Kasumi-1 (cell line): ENCODE measurements at regions not wholly inside any gene's neighbourhood (a gene's known extent, or its start where the extent isn't known, plus 50 kb on each side); places are given as distances from the start of the nearest gene placed in this dataset.
"Not testable (repeated sequence)": the region's sequence is repeated elsewhere in the genome, so short reads cannot be mapped to it uniquely, and the experiment has no call there.

Experiments
- DNase-seq, 2 experiments: peaks; one replicate each; lab custom pipeline; 2025; lab: John Stamatoyannopoulos, UW

DNA sequence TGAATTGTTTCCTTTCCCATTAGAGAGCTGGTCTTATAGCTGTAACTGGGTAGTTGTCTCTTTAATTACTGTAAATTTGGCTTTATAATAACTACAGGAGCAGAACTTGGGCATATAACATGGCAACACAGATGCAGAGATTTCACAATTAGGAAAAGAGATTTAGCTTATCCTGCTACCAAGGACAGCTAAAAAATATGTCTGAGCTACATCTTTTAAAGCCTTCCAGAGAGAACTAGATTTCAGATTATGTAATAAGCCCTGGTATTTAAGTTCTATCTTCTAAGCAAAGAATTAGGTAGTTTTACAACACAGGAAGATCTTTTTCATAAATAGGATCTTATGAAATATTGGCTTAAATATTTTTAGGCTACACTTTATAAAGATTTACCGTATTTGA is 313.8 kb downstream of the S1PR1 start:
- DNase-seq = no peak

- DNase-seq = no peak
These were observed 330.2 kb downstream of the S1PR1 start for GRCh38 chr1:101566883-101567538.

- DNase-seq = peak; percentile 44
These were observed 330.9 kb downstream of the S1PR1 start for GRCh38 chr1:101567582-101568189.

DNA sequence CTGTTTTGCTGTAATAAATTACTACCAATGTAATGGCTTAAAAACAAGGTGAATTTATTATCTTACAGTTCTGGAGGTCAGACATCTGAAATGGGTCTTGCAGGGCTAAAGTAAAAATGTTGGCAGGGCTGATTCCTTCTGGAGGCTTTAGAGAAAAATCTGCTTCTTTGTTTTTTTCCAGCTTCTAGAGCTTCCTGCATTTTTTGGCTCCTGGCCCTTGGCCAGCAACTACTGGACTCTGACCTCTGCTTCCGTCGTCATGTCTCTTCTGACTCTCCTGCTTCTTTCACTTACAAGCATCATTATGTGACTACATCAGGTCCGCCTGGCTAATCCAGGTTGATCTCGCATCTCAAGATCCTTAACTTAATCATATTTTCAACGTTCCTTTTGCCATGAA is 350.9 kb downstream of the S1PR1 start:
- no peak for DNase-seq

DNA sequence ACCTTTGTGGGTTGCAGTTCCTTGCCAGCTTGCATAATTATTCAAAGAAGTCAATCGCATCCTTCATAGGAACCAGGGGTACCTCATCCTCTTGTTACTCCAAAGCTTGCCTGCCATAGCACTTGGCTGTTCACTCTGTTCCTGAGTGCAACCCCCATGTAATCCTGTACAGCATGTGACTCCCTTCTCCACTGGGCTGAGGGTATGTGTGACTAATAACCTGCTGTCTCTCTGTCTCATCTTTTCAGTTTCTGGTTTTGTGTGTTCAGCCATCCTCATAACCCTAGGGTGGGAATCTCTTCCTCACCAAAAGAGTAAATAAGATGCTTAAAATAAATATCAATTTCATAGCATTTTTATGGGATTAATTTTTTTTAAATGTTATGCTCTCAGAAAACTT is 351.9 kb downstream of the S1PR1 start:
- DNase-seq = no peak

DNA sequence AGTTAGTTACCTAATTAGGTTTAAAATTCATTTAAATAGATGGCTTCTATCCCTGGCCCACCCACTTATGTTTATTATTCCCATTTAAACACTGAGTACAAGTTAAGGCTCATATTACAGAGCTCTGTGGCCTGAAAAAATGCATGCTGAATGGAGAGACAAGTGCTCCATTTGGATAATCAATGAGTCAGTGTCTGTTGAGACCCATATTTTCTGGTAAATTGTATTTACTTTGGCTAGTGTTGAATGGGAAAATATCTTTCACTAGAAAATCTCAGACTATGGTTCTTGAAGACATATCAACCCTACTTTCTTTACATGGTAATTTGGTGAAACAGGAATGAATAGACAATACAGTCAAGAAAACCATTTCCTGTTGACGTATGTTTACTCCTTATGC is 356.0 kb downstream of the S1PR1 start:
- no peak for DNase-seq

- no peak for DNase-seq
These were observed 359.1 kb downstream of the S1PR1 start for GRCh38 chr1:101595881-101596374.

DNA sequence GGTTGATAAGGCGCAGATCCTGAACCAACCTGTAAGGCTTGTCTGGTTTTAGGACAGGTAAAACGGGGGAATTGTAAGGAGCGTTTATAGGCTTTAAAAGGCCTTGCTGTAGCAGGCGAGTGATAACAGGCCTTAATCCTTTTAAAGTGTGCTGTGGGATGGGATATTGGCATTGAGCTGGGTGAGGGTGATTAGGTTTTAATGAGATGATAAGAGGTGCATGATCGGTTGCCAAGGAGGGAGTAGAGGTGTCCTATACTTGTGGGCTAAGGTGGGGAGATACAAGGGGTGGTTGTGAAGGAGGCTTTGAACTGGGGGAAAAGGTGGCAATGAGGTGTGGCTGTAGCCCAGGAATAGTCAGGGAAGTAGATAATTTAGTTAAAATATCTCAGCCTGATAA is 363.8 kb downstream of the S1PR1 start:
- DNase-seq = not testable (repeated sequence)

DNA sequence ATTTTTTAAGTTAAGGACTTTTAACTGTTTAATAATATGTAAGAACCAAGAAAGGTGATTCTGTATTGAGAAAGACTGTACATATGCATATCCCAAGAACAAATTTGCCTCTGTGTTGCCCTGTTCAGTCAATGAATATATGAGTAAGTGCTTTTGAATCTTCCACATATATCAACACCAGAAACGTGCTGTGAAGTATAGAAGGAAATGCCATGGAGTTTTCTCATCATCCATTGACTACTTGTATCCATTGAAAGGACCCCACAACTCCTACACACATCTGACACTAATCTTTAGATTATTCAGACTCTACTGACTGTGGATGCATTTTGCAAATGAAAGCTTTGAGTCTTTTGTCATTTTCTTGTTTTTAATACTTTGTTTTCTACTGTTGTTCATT is 366.9 kb downstream of the S1PR1 start:
- no peak for DNase-seq

DNA sequence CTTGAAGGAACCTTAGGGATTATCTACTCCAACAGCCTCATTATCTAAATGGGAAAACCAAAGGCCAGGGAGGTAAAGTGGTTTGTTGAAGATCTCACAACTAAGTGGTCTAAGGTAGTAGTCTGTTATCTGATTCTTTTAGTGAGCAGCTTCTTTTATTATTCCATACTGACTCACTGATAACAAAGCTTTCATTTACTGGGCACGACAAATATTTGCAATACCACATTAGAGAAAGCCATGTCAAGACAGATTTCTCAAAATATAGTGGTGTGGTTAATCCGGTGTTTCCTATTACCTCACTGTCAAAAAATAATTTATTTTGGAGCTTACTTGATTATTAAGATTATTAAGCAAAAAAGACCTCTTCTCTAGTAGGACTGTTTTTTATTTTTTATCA is 369.1 kb downstream of the S1PR1 start:
- no peak for DNase-seq

DNA sequence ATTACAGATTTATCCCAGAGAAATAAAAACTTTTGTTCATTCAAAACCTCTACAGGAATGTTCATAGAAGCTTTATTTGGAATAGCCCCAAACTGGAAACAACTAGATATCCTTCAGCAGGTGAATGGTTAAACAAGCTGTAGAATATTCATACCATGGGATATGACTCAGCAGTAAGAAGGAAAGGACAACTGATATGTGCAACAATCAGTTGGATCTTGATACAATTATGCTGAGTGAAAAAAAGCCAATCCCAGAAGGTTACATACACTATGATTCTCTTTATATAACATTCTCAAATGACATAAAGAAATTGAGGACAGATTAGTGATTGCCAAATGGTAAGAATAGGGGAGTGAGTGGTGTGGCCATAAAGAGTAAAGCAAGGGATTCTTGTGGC is 376.7 kb downstream of the S1PR1 start:
- no peak for DNase-seq

GRCh38 chr1:101618900-101619299 is 377.8 kb downstream of the OLFM3 start:
- no peak for DNase-seq

DNA sequence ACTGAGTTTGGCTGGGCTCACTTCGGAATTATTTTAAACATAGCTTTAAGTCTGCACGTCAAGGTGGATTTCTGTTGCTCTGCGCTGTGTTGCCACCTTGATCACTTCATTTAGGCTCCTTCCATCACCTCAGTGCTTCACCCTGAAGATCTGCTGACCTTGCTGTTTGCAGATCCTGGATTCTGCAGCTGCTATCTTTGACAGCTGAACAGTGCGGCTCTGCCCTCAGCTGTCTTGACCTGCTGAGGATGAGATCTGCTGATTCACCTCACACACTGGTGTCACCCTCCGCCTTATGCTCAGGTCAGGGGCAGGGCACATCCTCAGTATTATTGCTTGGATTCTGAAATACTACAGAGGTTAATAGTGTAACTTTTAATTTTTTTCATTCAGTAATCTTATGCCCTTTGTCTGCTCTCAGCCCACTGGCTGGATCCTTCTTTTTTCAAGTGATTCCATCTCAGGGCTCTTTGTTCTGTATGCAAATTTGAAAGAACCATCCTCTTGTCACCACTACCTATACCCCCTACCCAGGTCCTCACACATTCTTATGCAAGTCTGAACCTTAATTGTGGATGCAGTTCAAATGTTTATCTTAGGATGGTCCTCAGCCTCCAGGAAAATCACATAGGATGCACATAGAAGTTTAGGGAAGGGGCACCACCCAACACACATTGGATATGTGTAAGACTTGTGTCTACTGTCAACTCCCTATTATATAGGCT is 364.0 kb downstream of the OLFM3 start:
- DNase-seq = no peak

DNA sequence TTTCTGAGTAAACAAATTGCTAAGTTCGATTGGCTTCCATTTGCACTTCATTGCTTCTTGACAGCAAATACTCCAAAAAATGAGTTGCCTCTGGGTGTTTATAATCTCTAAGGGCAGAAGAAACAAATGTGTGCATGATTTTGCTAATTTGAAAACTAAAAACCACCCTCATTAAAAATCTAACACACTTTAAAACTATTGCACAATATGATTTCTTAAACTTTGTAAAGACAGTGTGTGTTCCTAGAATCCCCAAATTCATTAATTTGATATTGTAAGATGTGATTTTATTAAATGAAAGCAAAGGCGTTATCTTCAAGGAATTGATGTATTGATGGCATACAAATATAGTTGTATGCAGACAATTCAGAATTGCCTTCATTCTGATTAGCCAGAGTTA is 350.9 kb downstream of the OLFM3 start:
- DNase-seq = no peak

GRCh38 chr1:101652484-101652883 is 344.2 kb downstream of the OLFM3 start:
- no peak for DNase-seq

DNA sequence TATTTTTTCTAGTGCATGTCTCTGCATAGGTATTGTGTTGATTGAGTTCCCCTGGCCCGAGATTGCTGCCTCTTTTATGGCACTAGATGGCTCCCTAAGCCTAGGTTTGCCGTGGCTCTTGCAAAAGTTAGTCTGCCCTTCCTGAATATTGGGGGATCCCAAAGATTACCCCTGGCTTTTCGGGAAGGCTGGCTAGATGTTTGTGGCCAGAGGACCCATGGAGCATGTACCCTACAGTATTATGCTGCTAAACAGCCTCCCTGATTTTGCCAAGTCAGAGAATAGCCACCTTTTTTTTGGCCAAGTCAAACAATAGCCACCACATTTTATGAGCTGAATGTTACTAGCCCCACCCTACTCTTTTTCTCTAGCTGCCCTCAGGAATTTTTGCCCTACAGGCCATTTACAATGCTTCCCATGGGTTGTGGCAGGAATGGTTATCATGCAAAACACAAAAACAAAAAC is 343.2 kb downstream of the OLFM3 start:
- DNase-seq = peak; percentile 24 to 30

GRCh38 chr1:101664726-101665125 is 332.0 kb downstream of the OLFM3 start:
- DNase-seq = no peak

DNA sequence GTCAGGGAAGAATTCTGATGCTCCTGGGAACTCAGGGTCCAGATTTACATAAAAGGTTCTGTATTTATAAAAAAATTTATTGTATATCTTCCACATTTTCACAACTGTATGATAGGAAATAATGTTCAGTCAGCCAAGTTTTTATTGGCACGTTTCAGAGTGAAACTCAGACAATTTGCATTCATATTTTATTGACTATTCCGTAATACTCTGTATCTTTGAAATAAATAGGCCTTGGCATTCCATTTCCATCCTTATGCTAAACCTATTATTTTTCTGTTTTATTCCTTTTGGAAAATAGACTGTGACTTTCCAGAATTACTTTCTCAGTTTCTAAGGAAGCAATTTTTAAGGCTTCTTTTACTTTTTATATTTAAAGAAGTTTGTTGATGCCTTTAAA is 329.0 kb downstream of the OLFM3 start:
- DNase-seq = no peak

DNA sequence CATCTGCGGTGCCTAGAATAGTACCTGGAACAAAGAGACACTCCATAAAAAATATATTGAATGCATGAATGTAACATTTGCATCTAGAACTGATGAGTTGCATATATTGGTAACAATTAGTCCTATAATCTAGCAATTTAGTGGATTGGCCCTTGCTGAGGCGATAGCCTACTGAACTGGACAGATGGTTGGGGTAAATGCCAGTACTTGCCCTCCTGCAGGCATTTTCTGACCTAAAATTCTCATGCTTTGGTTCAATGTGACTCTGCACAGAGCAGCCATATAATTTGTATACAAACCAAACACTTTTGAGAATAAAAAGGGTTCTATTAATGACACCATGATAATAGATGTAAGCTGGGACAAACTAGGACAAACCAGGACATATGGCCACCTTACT is 313.6 kb downstream of the OLFM3 start:
- no peak for DNase-seq

DNA sequence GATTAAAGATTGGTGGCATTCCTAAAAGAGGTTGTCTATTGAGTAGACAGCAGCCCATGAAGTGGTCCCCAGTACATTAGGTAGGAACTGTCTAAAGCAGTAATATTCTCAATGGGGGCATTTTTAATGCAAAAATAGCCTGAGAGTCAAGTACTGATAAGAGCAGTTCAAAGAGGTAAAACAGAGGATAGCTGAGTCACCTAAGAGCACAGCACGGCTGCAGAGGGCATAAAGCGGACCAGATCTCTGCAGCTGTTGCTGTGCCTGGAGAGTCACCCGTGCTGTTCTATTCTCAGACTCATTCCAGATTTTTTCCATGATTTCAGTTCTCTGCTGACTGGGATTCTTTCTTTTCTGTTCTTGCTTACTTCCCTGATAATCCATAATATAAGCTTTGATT is 313.2 kb downstream of the OLFM3 start:
- no peak for DNase-seq

- no peak for DNase-seq
These were observed 299.7 kb downstream of the OLFM3 start for GRCh38 chr1:101697072-101697471.

GRCh38 chr1:101698681-101699080 is 298.0 kb downstream of the OLFM3 start:
- DNase-seq = no peak

DNA sequence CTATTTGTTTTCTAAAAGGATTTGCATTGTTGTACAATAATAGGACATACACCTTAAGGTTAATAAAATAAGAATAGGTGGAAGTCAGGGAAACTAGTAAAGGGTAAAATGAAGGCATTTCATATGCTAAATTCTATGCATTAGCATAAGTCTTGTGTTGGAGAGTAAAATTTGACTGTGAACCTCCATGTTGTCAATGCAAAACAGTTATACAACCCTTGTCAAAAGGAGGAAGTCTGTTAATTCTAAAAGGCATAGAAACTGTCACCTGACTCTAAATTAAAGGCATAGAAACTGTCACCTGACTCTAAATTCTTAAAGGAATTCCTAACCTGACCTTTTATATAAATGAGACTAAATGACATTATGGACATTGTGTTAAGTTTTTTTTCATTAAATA is 291.8 kb downstream of the OLFM3 start:
- no peak for DNase-seq
